ENCODE measurements at regions not wholly inside any gene's neighbourhood (a gene's known extent, or its start where the extent isn't known, plus 50 kb on each side); places are given as distances from the start of the nearest gene placed in this dataset.
A peak's percentile ranks its signal among the peaks of the same experiment; 100 is the strongest.

GRCh38 chr3:53999725-54000124 is 108.1 kb upstream of the SELENOK start:
- no peak overlapping the region for H3K27ac ChIP-seq (ENCODE audit: low read depth, low read length)
- no peaks in the 10 kb centered on the region for H3K36me3 ChIP-seq (ENCODE audit: control insufficient read depth, insufficient read depth, low read length)
- no peaks in the 10 kb centered on the region for H3K4me1 ChIP-seq (ENCODE audit: control insufficient read depth, insufficient read depth, low read length)
- 100% methylated on average over 1 of the region's 3 CpGs for WGBS (ENCODE audit: insufficient coverage)
- no peak overlapping the region for H3K4me3 ChIP-seq (ENCODE audit: low read depth, low read length)
- DNase-seq (ENCODE audit: low read depth in 4 of 6, low spot score in 6 of 6), result no peak
- H3K9me3 ChIP-seq (ENCODE audit: control insufficient read depth, insufficient read depth, low read length), result no peaks in the 10 kb centered on the region
- no peaks in the 10 kb centered on the region for H3K27me3 ChIP-seq (ENCODE audit: control insufficient read depth, insufficient read depth, low read length)

GRCh38 chr3:53998980-53999379 is 107.3 kb upstream of the SELENOK start:
- 100% methylated on average over 1 of the region's 2 CpGs for WGBS (ENCODE audit: insufficient coverage)

GRCh38 chr3:53997476-53997875 is 105.8 kb upstream of the SELENOK start:
- Histone ChIP-seq H3K4me3 (ENCODE audit: low read depth, low read length) (no peak overlapping the region), H3K9me3 (ENCODE audit: control insufficient read depth, insufficient read depth, low read length) (no peaks in the 10 kb centered on the region), H3K4me1 (ENCODE audit: control insufficient read depth, insufficient read depth, low read length) (no peaks in the 10 kb centered on the region), H3K27me3 (ENCODE audit: control insufficient read depth, insufficient read depth, low read length) (no peaks in the 10 kb centered on the region), H3K27ac (ENCODE audit: low read depth, low read length) (no peak overlapping the region), H3K36me3 (ENCODE audit: control insufficient read depth, insufficient read depth, low read length) (no peaks in the 10 kb centered on the region)
- DNase-seq (ENCODE audit: low read depth in 4 of 6, low spot score in 6 of 6), result no peak
- WGBS (ENCODE audit: insufficient coverage), result 83% methylated on average over 1 of the region's 4 CpGs

More at GRCh38 chr3:53998980-53999379, 107.3 kb upstream of the SELENOK start:
- Histone ChIP-seq H3K27ac (ENCODE audit: low read depth, low read length) (no peak overlapping the region), H3K36me3 (ENCODE audit: control insufficient read depth, insufficient read depth, low read length) (no peaks in the 10 kb centered on the region), H3K9me3 (ENCODE audit: control insufficient read depth, insufficient read depth, low read length) (no peaks in the 10 kb centered on the region), H3K4me3 (ENCODE audit: low read depth, low read length) (no peak overlapping the region), H3K4me1 (ENCODE audit: control insufficient read depth, insufficient read depth, low read length) (no peaks in the 10 kb centered on the region), H3K27me3 (ENCODE audit: control insufficient read depth, insufficient read depth, low read length) (no peaks in the 10 kb centered on the region)
- no peak for DNase-seq (ENCODE audit: low read depth in 4 of 6, low spot score in 6 of 6)

GRCh38 chr3:53996141-53996874 is 104.6 kb upstream of the SELENOK start:
- WGBS (ENCODE audit: insufficient coverage), result 83% methylated on average over 7 of the region's 7 CpGs
- H3K4me3 ChIP-seq (ENCODE audit: low read depth, low read length), result no peak overlapping the region
- H3K4me1 ChIP-seq (ENCODE audit: control insufficient read depth, insufficient read depth, low read length), result no peaks in the 10 kb centered on the region
- no peak for DNase-seq (ENCODE audit: low read depth in 4 of 6, low spot score in 6 of 6)
- H3K9me3 ChIP-seq (ENCODE audit: control insufficient read depth, insufficient read depth, low read length), result no peaks in the 10 kb centered on the region
- no peak overlapping the region for H3K27ac ChIP-seq (ENCODE audit: low read depth, low read length)
- H3K27me3 ChIP-seq (ENCODE audit: control insufficient read depth, insufficient read depth, low read length), result no peaks in the 10 kb centered on the region
- no peaks in the 10 kb centered on the region for H3K36me3 ChIP-seq (ENCODE audit: control insufficient read depth, insufficient read depth, low read length)

- no peaks in the 10 kb centered on the region for H3K9me3 ChIP-seq (ENCODE audit: control insufficient read depth, insufficient read depth, low read length)
- H3K27me3 ChIP-seq (ENCODE audit: control insufficient read depth, insufficient read depth, low read length), result no peaks in the 10 kb centered on the region
- no peak overlapping the region for H3K4me3 ChIP-seq (ENCODE audit: low read depth, low read length)
- WGBS (ENCODE audit: insufficient coverage), result 91% methylated on average over 4 of the region's 9 CpGs
- no peaks in the 10 kb centered on the region for H3K36me3 ChIP-seq (ENCODE audit: control insufficient read depth, insufficient read depth, low read length)
- H3K27ac ChIP-seq (ENCODE audit: low read depth, low read length), result no peak overlapping the region
- H3K4me1 ChIP-seq (ENCODE audit: control insufficient read depth, insufficient read depth, low read length), result no peaks in the 10 kb centered on the region
- no peak for DNase-seq (ENCODE audit: low read depth in 4 of 6, low spot score in 6 of 6)
Observed at GRCh38 chr3:53994986-53995603, 103.4 kb upstream of the SELENOK start.

GRCh38 chr3:53991240-53991639 is 99.6 kb upstream of the SELENOK start:
- Histone ChIP-seq H3K27ac (ENCODE audit: low read depth, low read length) (no peak overlapping the region), H3K4me3 (ENCODE audit: low read depth, low read length) (no peak overlapping the region), H3K9me3 (ENCODE audit: control insufficient read depth, insufficient read depth, low read length) (no peaks in the 10 kb centered on the region), H3K36me3 (ENCODE audit: control insufficient read depth, insufficient read depth, low read length) (no peaks in the 10 kb centered on the region), H3K27me3 (ENCODE audit: control insufficient read depth, insufficient read depth, low read length) (no peaks in the 10 kb centered on the region), H3K4me1 (ENCODE audit: control insufficient read depth, insufficient read depth, low read length) (no peaks in the 10 kb centered on the region)
- WGBS (ENCODE audit: insufficient coverage), result 80% methylated on average over 1 of the region's 2 CpGs
- DNase-seq (ENCODE audit: low read depth in 4 of 6, low spot score in 6 of 6), result no peak

GRCh38 chr3:53989946-53990345 is 98.3 kb upstream of the SELENOK start:
- peak in 2 of 6 donors; percentile 30 to 73 for DNase-seq (ENCODE audit: low read depth in 4 of 6, low spot score in 6 of 6)
- WGBS (ENCODE audit: insufficient coverage), result 57% methylated on average over 7 of the region's 7 CpGs
- no peak overlapping the region for H3K4me3 ChIP-seq (ENCODE audit: low read depth, low read length)
- no peaks in the 10 kb centered on the region for H3K9me3 ChIP-seq (ENCODE audit: control insufficient read depth, insufficient read depth, low read length)
- no peak overlapping the region for H3K27ac ChIP-seq (ENCODE audit: low read depth, low read length)
- H3K27me3 ChIP-seq (ENCODE audit: control insufficient read depth, insufficient read depth, low read length), result no peaks in the 10 kb centered on the region
- no peaks in the 10 kb centered on the region for H3K4me1 ChIP-seq (ENCODE audit: control insufficient read depth, insufficient read depth, low read length)
- H3K36me3 ChIP-seq (ENCODE audit: control insufficient read depth, insufficient read depth, low read length), result no peaks in the 10 kb centered on the region

- Histone ChIP-seq H3K4me3 (ENCODE audit: low read depth, low read length) (no peak overlapping the region), H3K9me3 (ENCODE audit: control insufficient read depth, insufficient read depth, low read length) (no peaks in the 10 kb centered on the region), H3K27me3 (ENCODE audit: control insufficient read depth, insufficient read depth, low read length) (no peaks in the 10 kb centered on the region), H3K36me3 (ENCODE audit: control insufficient read depth, insufficient read depth, low read length) (no peaks in the 10 kb centered on the region), H3K4me1 (ENCODE audit: control insufficient read depth, insufficient read depth, low read length) (no peaks in the 10 kb centered on the region), H3K27ac (ENCODE audit: low read depth, low read length) (no peak overlapping the region)
- peak in 1 of 6 donors; percentile 60 for DNase-seq (ENCODE audit: low read depth in 4 of 6, low spot score in 6 of 6)
- 56% methylated on average over 3 of the region's 4 CpGs for WGBS (ENCODE audit: insufficient coverage)
Observed at GRCh38 chr3:53989451-53989850, 97.8 kb upstream of the SELENOK start.

GRCh38 chr3:53978386-53978785 is 86.7 kb upstream of the SELENOK start:
- H3K36me3 ChIP-seq (ENCODE audit: control insufficient read depth, insufficient read depth, low read length), result no peaks in the 10 kb centered on the region
- no peak overlapping the region for H3K27ac ChIP-seq (ENCODE audit: low read depth, low read length)
- DNase-seq (ENCODE audit: low read depth in 4 of 6, low spot score in 6 of 6), result no peak
- no peaks in the 10 kb centered on the region for H3K4me1 ChIP-seq (ENCODE audit: control insufficient read depth, insufficient read depth, low read length)
- 40% methylated on average over 1 of the region's 3 CpGs for WGBS (ENCODE audit: insufficient coverage)
- H3K4me3 ChIP-seq (ENCODE audit: low read depth, low read length), result no peak overlapping the region
- no peaks in the 10 kb centered on the region for H3K27me3 ChIP-seq (ENCODE audit: control insufficient read depth, insufficient read depth, low read length)
- no peaks in the 10 kb centered on the region for H3K9me3 ChIP-seq (ENCODE audit: control insufficient read depth, insufficient read depth, low read length)

GRCh38 chr3:53975382-53975781 is 83.7 kb upstream of the SELENOK start:
- peak in 1 of 6 donors; percentile 40 for DNase-seq (ENCODE audit: low read depth in 4 of 6, low spot score in 6 of 6)
- Histone ChIP-seq H3K27me3 (ENCODE audit: control insufficient read depth, insufficient read depth, low read length) (no peaks in the 10 kb centered on the region), H3K4me3 (ENCODE audit: low read depth, low read length) (no peak overlapping the region), H3K36me3 (ENCODE audit: control insufficient read depth, insufficient read depth, low read length) (no peaks in the 10 kb centered on the region), H3K27ac (ENCODE audit: low read depth, low read length) (no peak overlapping the region), H3K4me1 (ENCODE audit: control insufficient read depth, insufficient read depth, low read length) (no peaks in the 10 kb centered on the region), H3K9me3 (ENCODE audit: control insufficient read depth, insufficient read depth, low read length) (peaks cover 2% of the 10 kb centered on the region)
- no CpG with 5 or more reads among the region's 2 CpGs for WGBS (ENCODE audit: insufficient coverage)

All from spinal cord (tissue), 9 donors.